Left ventricle myocardium inferior (tissue), 1 donor: ENCODE measurements at regions not wholly inside any gene's neighbourhood (a gene's known extent, or its start where the extent isn't known, plus 50 kb on each side); places are given as distances from the start of the nearest gene placed in this dataset.
"Not testable (repeated sequence)": the region's sequence is repeated elsewhere in the genome, so short reads cannot be mapped to it uniquely, and the experiment has no call there.

ENCODE experiments used
- DNase-seq: peaks from one replicate; pipeline ENCODE4 v3.0.0-alpha.2; 2020
- H3K27ac ChIP-seq: fragments of 200-600 bp; replicated peaks from 2 replicates; pipeline ENCODE4 v1.8.0; 2021
- H3K27me3 ChIP-seq: fragments of 200-600 bp; 2 replicates; pipeline ENCODE4 v1.8.0; 2021; ENCODE audit warnings: low read depth
- H3K36me3 ChIP-seq: fragments of 200-600 bp; 2 replicates; pipeline ENCODE4 v1.8.0; 2021
- H3K4me1 ChIP-seq: fragments of 200-600 bp; 2 replicates; pipeline ENCODE4 v1.8.0; 2021
- H3K4me3 ChIP-seq: fragments of 200-600 bp; 2 replicates; pipeline ENCODE4 v1.8.0; 2021; ENCODE audit warnings: mild to moderate bottlenecking, moderate library complexity
- H3K9me3 ChIP-seq: fragments of 200-600 bp; replicated peaks from 2 replicates; pipeline ENCODE4 v1.8.0; 2021
- intact Hi-C: fragments of 100-400 bp; cut with micrococcal nuclease; formaldehyde crosslinking; loops from one replicate; pipeline ENCODE4 v1.11.0; 2022
- TF ChIP-seq, protein P1 (sequence below): fragments of 200-600 bp; IDR thresholded peaks from 2 replicates; pipeline ENCODE4 v1.8.0; 2021; ENCODE audit warnings: antibody characterized with exemption, mild to moderate bottlenecking, borderline replicate concordance
- donor health status: DM: no; HTN: yes; CAD: no; lungs with severe emphysema.

- H3K4me1 ChIP-seq, intact Hi-C loops, H3K9me3 ChIP-seq, H3K4me3 ChIP-seq, H3K27me3 ChIP-seq, H3K36me3 ChIP-seq, DNase-seq, H3K27ac ChIP-seq: not testable (repeated sequence)
Observed at GRCh38 chr16:29217752-29218126, 188.8 kb downstream of the NPIPB11 start.

DNA sequence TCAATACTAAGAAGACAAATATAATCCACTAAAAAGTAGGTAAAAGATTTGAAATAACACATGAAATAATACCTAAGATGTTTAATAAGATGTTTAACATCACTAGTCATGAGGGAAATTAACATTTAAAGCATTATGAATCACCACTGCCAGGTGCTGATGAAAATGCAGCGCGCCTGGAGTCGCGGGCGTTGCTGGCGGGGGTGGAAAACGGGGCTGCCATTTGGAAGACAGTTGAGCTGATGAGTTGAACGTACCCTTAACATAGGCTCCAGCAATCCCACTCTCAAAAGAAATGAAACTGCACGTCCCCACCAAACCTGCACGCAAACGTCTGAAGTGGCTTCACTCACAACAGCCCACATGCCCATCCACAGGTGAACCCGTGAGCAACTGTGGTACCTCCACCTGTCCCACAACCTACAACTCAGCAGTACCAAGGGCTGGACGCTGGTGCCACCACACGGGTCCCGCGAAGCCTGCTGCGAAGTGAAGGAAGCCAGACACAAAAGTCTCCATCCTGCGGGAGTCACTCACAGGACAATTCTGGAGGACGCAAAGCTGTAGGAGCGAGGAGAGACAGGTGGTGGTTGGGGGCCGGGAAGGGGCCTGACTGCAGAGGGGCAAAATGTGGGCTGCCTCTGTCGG lies 189.3 kb downstream of the NPIPB11 start:
- H3K9me3 ChIP-seq, H3K36me3 ChIP-seq, intact Hi-C loops, H3K4me1 ChIP-seq, DNase-seq, H3K4me3 ChIP-seq, H3K27ac ChIP-seq, H3K27me3 ChIP-seq: not testable (repeated sequence)

DNA sequence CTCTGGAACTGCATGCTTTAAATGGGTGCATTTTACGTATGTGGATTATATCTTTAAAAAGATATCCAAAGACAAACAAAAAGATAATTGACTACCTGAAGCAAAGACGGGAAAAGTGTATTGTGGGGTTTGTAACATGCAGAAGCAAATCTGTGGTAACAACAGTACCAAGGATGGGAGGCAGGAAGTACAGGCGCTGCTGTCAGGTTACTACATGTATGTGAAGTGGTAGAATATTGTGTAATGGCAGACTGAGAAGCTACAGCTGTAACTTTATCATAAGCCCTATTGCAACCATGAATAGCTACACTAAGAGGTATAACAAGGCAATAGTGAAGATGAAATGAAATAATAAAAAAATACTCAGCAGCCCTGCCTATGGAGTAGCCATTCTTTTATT lies 192.7 kb downstream of the NPIPB11 start:
- intact Hi-C loops, H3K9me3 ChIP-seq, H3K4me3 ChIP-seq, H3K27me3 ChIP-seq, H3K27ac ChIP-seq, DNase-seq, H3K4me1 ChIP-seq, H3K36me3 ChIP-seq: not testable (repeated sequence)

DNA sequence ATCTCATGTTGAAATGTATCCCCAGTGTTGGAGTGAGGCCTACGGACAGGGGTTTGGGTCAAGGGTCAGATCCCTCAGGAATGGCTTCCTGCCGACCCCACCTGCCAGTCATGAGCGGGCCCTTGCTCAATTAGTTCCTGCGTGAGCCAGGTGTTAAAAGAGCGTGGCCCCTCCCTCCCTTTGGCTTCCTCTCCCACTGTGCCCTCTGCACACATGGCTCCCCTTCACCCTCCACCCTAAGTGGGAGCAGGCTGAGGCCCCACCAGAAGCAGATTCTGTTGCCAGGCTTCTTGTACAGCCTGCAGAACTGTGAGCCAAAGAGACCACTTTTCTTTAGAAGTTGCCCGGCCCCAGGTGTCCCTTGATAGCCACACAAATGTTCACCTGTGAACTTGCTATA lies 193.3 kb downstream of the NPIPB11 start:
- H3K27ac ChIP-seq, intact Hi-C loops, H3K27me3 ChIP-seq, H3K4me3 ChIP-seq, DNase-seq, H3K9me3 ChIP-seq, H3K4me1 ChIP-seq, H3K36me3 ChIP-seq: not testable (repeated sequence)

DNA sequence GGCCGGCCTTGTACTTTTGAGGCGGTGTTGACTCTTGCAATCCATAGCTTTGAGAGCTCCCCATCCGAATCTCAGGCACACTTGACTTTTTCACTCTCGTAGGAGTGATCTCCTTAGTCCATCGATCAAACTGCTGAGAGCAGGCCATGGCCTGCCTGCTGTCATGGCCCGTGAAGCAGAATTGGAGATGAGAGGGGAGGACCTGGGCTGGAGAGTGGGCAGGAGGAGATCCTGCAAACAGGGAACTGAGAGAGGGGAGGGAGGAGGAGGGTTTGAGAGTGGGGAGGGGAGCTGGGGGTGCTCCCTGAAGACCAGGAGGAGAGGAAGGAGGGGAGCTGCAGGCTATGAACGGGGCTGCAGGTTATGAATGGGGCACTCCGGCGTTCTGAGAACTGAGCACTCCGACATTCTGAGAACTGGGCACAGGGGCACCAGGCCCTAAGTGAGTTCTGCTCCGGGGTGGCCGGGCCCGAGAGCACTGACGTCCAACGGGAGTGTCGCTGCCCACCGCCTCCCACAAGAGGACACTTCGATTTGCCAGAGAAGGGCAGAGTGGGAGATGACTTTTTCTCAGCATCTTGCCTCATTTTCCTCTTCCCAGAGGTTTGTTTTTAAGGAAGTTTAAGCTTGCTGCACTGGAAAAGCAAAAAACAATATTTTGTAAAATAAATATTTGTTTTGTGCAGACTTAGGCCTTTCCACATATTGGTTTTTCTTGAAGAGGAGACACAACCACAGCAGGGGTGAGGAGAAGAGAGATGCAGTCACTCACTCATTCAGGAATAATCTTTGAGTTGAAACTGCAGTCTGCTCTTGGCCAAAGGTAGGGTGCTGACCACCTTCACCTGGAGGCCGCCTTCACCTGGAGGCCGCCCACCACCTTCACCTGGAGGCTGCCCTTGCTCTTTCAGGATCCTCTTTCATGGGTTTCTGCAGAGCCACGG lies 194.2 kb downstream of the NPIPB11 start:
- H3K27ac ChIP-seq, H3K9me3 ChIP-seq, DNase-seq, H3K27me3 ChIP-seq, H3K36me3 ChIP-seq, intact Hi-C loops, H3K4me3 ChIP-seq, H3K4me1 ChIP-seq: not testable (repeated sequence)

GRCh38 chr16:29211456-29211855 lies 195.1 kb downstream of the NPIPB11 start:
- DNase-seq, H3K4me1 ChIP-seq, intact Hi-C loops: not testable (repeated sequence)

GRCh38 chr16:29210299-29211150 lies 196.0 kb downstream of the NPIPB11 start:
- DNase-seq, H3K4me1 ChIP-seq, H3K27ac ChIP-seq, H3K36me3 ChIP-seq, H3K27me3 ChIP-seq, H3K9me3 ChIP-seq, intact Hi-C loops, H3K4me3 ChIP-seq: not testable (repeated sequence)

More at GRCh38 chr16:29211456-29211855, 195.1 kb downstream of the NPIPB11 start:
- H3K27ac ChIP-seq, H3K27me3 ChIP-seq, H3K4me3 ChIP-seq, H3K36me3 ChIP-seq: not testable (repeated sequence)
- H3K9me3 ChIP-seq, result peaks cover 12% of the 10 kb centered on the region

- H3K4me1 ChIP-seq, intact Hi-C loops, H3K27ac ChIP-seq, H3K27me3 ChIP-seq, H3K4me3 ChIP-seq, H3K9me3 ChIP-seq, H3K36me3 ChIP-seq, DNase-seq: not testable (repeated sequence)
Observed at GRCh38 chr16:29206120-29206519, 200.4 kb downstream of the NPIPB11 start.

- intact Hi-C loops, H3K27ac ChIP-seq: not testable (repeated sequence)
- H3K4me1 ChIP-seq, result peaks cover 11% of the 10 kb centered on the region
Observed at GRCh38 chr16:29205151-29205550, 201.4 kb downstream of the NPIPB11 start.

GRCh38 chr16:29204806-29205135 lies 201.7 kb downstream of the NPIPB11 start:
- Histone ChIP-seq H3K9me3 (peaks cover 8% of the 10 kb centered on the region), H3K4me1 (peaks cover 11% of the 10 kb centered on the region), H3K4me3 (no peak overlapping the region), H3K36me3 (no peaks in the 10 kb centered on the region), H3K27me3 (no peaks in the 10 kb centered on the region), H3K27ac (no peak overlapping the region)
- intact Hi-C loops, result no loop called here
- TF ChIP-seq, protein P1, sequence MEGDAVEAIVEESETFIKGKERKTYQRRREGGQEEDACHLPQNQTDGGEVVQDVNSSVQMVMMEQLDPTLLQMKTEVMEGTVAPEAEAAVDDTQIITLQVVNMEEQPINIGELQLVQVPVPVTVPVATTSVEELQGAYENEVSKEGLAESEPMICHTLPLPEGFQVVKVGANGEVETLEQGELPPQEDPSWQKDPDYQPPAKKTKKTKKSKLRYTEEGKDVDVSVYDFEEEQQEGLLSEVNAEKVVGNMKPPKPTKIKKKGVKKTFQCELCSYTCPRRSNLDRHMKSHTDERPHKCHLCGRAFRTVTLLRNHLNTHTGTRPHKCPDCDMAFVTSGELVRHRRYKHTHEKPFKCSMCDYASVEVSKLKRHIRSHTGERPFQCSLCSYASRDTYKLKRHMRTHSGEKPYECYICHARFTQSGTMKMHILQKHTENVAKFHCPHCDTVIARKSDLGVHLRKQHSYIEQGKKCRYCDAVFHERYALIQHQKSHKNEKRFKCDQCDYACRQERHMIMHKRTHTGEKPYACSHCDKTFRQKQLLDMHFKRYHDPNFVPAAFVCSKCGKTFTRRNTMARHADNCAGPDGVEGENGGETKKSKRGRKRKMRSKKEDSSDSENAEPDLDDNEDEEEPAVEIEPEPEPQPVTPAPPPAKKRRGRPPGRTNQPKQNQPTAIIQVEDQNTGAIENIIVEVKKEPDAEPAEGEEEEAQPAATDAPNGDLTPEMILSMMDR, result no peak
- DNase-seq, result no peak

More at GRCh38 chr16:29205151-29205550, 201.4 kb downstream of the NPIPB11 start:
- not testable (repeated sequence) for DNase-seq, H3K9me3 ChIP-seq, H3K27me3 ChIP-seq, H3K36me3 ChIP-seq, H3K4me3 ChIP-seq

GRCh38 chr16:29203933-29204805 lies 202.3 kb downstream of the NPIPB11 start:
- peaks cover 14% of the 10 kb centered on the region for H3K4me1 ChIP-seq
- intact Hi-C loops, result not testable (repeated sequence)

More at GRCh38 chr16:29203933-29204805, 202.3 kb downstream of the NPIPB11 start:
- H3K27me3 ChIP-seq, H3K4me3 ChIP-seq, DNase-seq, H3K27ac ChIP-seq, H3K9me3 ChIP-seq, H3K36me3 ChIP-seq: not testable (repeated sequence)
